Mesendoderm (in vitro differentiated cells): ENCODE measurements at regions not wholly inside any gene's neighbourhood (a gene's known extent, or its start where the extent isn't known, plus 50 kb on each side); places are given as distances from the start of the nearest gene placed in this dataset.
A peak's percentile ranks its signal among the peaks of the same experiment; 100 is the strongest.

ENCODE experiments used
- DNase-seq: peaks from one replicate; pipeline ENCODE4 v3.0.0; 2013
- H2AK5ac ChIP-seq: 2 replicates; pipeline ENCODE4 v1.6.1; 2013; ENCODE audit warnings: low read length, inconsistent platforms
- H2BK120ac ChIP-seq: 2 replicates; pipeline ENCODE4 v1.6.1; 2013; ENCODE audit warnings: low read depth, mild to moderate bottlenecking, low read length, moderate library complexity, mixed read lengths
- H2BK15ac ChIP-seq: replicated peaks from 2 replicates; pipeline ENCODE4 v1.6.1; 2013; ENCODE audit warnings: low read depth, mild to moderate bottlenecking, moderate library complexity
- H2BK5ac ChIP-seq: 2 replicates; pipeline ENCODE4 v1.6.1; 2013; ENCODE audit warnings: low read length, inconsistent platforms
- H3K18ac ChIP-seq: 2 replicates; pipeline ENCODE4 v1.6.1; 2013; ENCODE audit warnings: mild to moderate bottlenecking, low read length, mixed read lengths
- H3K23ac ChIP-seq: one replicate; pipeline ENCODE4 v1.6.1; 2013; ENCODE audit warnings: low read length
- H3K27ac ChIP-seq: 2 replicates; pipeline ENCODE4 v1.5.1; 2013; ENCODE audit warnings: low read depth, mild to moderate bottlenecking, inconsistent platforms, low read length, moderate library complexity
- H3K27me3 ChIP-seq: 2 replicates; pipeline ENCODE4 v1.6.1; 2013; ENCODE audit warnings: low read length, control low read depth, mild to moderate bottlenecking, inconsistent platforms; ENCODE audit not compliant: insufficient read depth, poor library complexity
- H3K36me3 ChIP-seq: 2 replicates; pipeline ENCODE4 v1.6.1; 2013; ENCODE audit warnings: low read length, inconsistent platforms; ENCODE audit not compliant: control insufficient read depth, insufficient read depth
- H3K4ac ChIP-seq: one replicate; pipeline ENCODE4 v1.6.1; 2013; ENCODE audit warnings: low read depth, mild to moderate bottlenecking, low read length, moderate library complexity
- H3K4me1 ChIP-seq: 2 replicates; pipeline ENCODE4 v1.6.1; 2013; ENCODE audit warnings: low read depth, low read length, inconsistent platforms; ENCODE audit not compliant: control insufficient read depth
- H3K4me2 ChIP-seq: 2 replicates; pipeline ENCODE4 v1.6.1; 2013; ENCODE audit warnings: low read length
- H3K4me3 ChIP-seq: 2 replicates; pipeline ENCODE4 v1.5.1; 2013; ENCODE audit warnings: mild to moderate bottlenecking, low read length
- H3K56ac ChIP-seq: one replicate; pipeline ENCODE4 v1.6.1; 2013; ENCODE audit warnings: low read length
- H3K79me1 ChIP-seq: 2 replicates; pipeline ENCODE4 v1.6.1; 2013; ENCODE audit warnings: low read length, inconsistent platforms
- H3K79me2 ChIP-seq: 2 replicates; pipeline ENCODE4 v1.6.1; 2013; ENCODE audit warnings: mild to moderate bottlenecking, low read length; ENCODE audit not compliant: control insufficient read depth, insufficient read depth
- H3K9ac ChIP-seq: 2 replicates; pipeline ENCODE4 v1.6.1; 2013; ENCODE audit warnings: low read length, inconsistent platforms
- H4K5ac ChIP-seq: one replicate; pipeline ENCODE4 v1.6.1; 2013; ENCODE audit warnings: low read length
- H4K8ac ChIP-seq: one replicate; pipeline ENCODE4 v1.6.1; 2013; ENCODE audit warnings: low read depth, mild to moderate bottlenecking, control low read depth, low read length, moderate library complexity
- WGBS: extraction: QIAGEN DNeasy Blood & Tissue Kit; methylation state at CpG from one replicate; pipeline ENCODE4 v1.1.7; 2013; ENCODE audit warnings: low lambda C conversion rate, missing lambda C conversion rate; ENCODE audit not compliant: insufficient coverage; ENCODE audit errors: extremely low coverage; 5-methylcytosine and 5-hydroxymethylcytosine counted together

- Histone ChIP-seq H2AK5ac (no peak overlapping the region), H4K5ac (no peak overlapping the region), H4K8ac (no peak overlapping the region), H3K4ac (no peak overlapping the region), H3K9ac (no peak overlapping the region), H3K23ac (no peak overlapping the region), H3K79me2 (no peaks in the 10 kb centered on the region), H3K27me3 (no peaks in the 10 kb centered on the region), H3K18ac (no peak overlapping the region), H3K4me3 (no peak overlapping the region), H3K4me1 (no peaks in the 10 kb centered on the region), H2BK5ac (no peak overlapping the region), H2BK120ac (no peak overlapping the region), H3K4me2 (no peak overlapping the region), H3K27ac (no peak overlapping the region), H2BK15ac (no peak overlapping the region), H3K36me3 (no peaks in the 10 kb centered on the region), H3K56ac (no peak overlapping the region), H3K79me1 (no peaks in the 10 kb centered on the region)
- no CpG with 5 or more reads among the region's 4 CpGs for WGBS
- DNase-seq = peak; percentile 31
These were observed 234.8 kb downstream of the CASP12 start for GRCh38 chr11:104663190-104664140.

GRCh38 chr11:104661901-104662300 lies 236.4 kb downstream of the CASP12 start:
- no peak overlapping the region for H2BK15ac ChIP-seq
- no peak for DNase-seq
- H4K5ac ChIP-seq = no peak overlapping the region
- no peak overlapping the region for H3K18ac ChIP-seq
- no peaks in the 10 kb centered on the region for H3K79me1 ChIP-seq
- WGBS = no CpG with 5 or more reads among the region's 1 CpG
- no peak overlapping the region for H3K56ac ChIP-seq
- H3K27me3 ChIP-seq = no peaks in the 10 kb centered on the region
- no peak overlapping the region for H3K9ac ChIP-seq
- H3K4me3 ChIP-seq = no peak overlapping the region
- H3K4me1 ChIP-seq = no peaks in the 10 kb centered on the region
- no peak overlapping the region for H3K23ac ChIP-seq
- H4K8ac ChIP-seq = no peak overlapping the region
- no peak overlapping the region for H3K27ac ChIP-seq
- no peaks in the 10 kb centered on the region for H3K36me3 ChIP-seq
- H2BK5ac ChIP-seq = no peak overlapping the region
- no peak overlapping the region for H2BK120ac ChIP-seq
- H3K4ac ChIP-seq = no peak overlapping the region
- no peak overlapping the region for H2AK5ac ChIP-seq
- no peak overlapping the region for H3K4me2 ChIP-seq
- H3K79me2 ChIP-seq = no peaks in the 10 kb centered on the region

GRCh38 chr11:104661471-104661870 lies 236.8 kb downstream of the CASP12 start:
- H4K8ac ChIP-seq = no peak overlapping the region
- H3K4me3 ChIP-seq = no peak overlapping the region
- no peak overlapping the region for H3K23ac ChIP-seq
- no peak overlapping the region for H2BK5ac ChIP-seq
- H4K5ac ChIP-seq = no peak overlapping the region
- no peak overlapping the region for H3K4ac ChIP-seq
- H3K27me3 ChIP-seq = no peaks in the 10 kb centered on the region
- no CpG with 5 or more reads among the region's 5 CpGs for WGBS
- DNase-seq = no peak
- H3K56ac ChIP-seq = no peak overlapping the region
- H3K79me1 ChIP-seq = no peaks in the 10 kb centered on the region
- no peaks in the 10 kb centered on the region for H3K79me2 ChIP-seq
- H3K18ac ChIP-seq = no peak overlapping the region
- H3K27ac ChIP-seq = no peak overlapping the region
- H3K36me3 ChIP-seq = no peaks in the 10 kb centered on the region
- no peak overlapping the region for H2BK15ac ChIP-seq
- H3K9ac ChIP-seq = no peak overlapping the region
- H3K4me1 ChIP-seq = no peaks in the 10 kb centered on the region
- H2BK120ac ChIP-seq = no peak overlapping the region
- H3K4me2 ChIP-seq = no peak overlapping the region
- no peak overlapping the region for H2AK5ac ChIP-seq

GRCh38 chr11:104658177-104658576 lies 240.1 kb downstream of the CASP12 start:
- Histone ChIP-seq H4K5ac (no peak overlapping the region), H3K36me3 (no peaks in the 10 kb centered on the region), H3K79me1 (no peaks in the 10 kb centered on the region), H2AK5ac (no peak overlapping the region), H2BK5ac (no peak overlapping the region), H3K56ac (no peak overlapping the region), H3K18ac (no peak overlapping the region), H4K8ac (no peak overlapping the region), H3K4ac (no peak overlapping the region), H3K27ac (no peak overlapping the region), H2BK15ac (no peak overlapping the region), H2BK120ac (no peak overlapping the region), H3K4me3 (no peak overlapping the region), H3K27me3 (no peaks in the 10 kb centered on the region), H3K4me1 (no peaks in the 10 kb centered on the region), H3K9ac (no peak overlapping the region), H3K23ac (no peak overlapping the region), H3K4me2 (no peak overlapping the region), H3K79me2 (no peaks in the 10 kb centered on the region)
- DNase-seq = no peak
- no CpG with 5 or more reads among the region's 3 CpGs for WGBS

GRCh38 chr11:104657083-104657482 lies 241.2 kb downstream of the CASP12 start:
- H3K9ac ChIP-seq = no peak overlapping the region
- no peak overlapping the region for H3K4ac ChIP-seq
- H2AK5ac ChIP-seq = no peak overlapping the region
- no peaks in the 10 kb centered on the region for H3K79me1 ChIP-seq
- no CpG with 5 or more reads among the region's 2 CpGs for WGBS
- H3K4me1 ChIP-seq = no peaks in the 10 kb centered on the region
- H3K79me2 ChIP-seq = no peaks in the 10 kb centered on the region
- DNase-seq = no peak
- H3K4me2 ChIP-seq = no peak overlapping the region
- H4K5ac ChIP-seq = no peak overlapping the region
- no peak overlapping the region for H3K56ac ChIP-seq
- no peaks in the 10 kb centered on the region for H3K36me3 ChIP-seq
- no peak overlapping the region for H2BK5ac ChIP-seq
- H2BK15ac ChIP-seq = no peak overlapping the region
- H3K23ac ChIP-seq = no peak overlapping the region
- no peak overlapping the region for H3K18ac ChIP-seq
- H2BK120ac ChIP-seq = no peak overlapping the region
- H3K27me3 ChIP-seq = no peaks in the 10 kb centered on the region
- no peak overlapping the region for H3K27ac ChIP-seq
- H4K8ac ChIP-seq = no peak overlapping the region
- no peak overlapping the region for H3K4me3 ChIP-seq

GRCh38 chr11:104655066-104655465 lies 243.2 kb downstream of the CASP12 start:
- no peak overlapping the region for H3K27ac ChIP-seq
- no peak overlapping the region for H4K5ac ChIP-seq
- H3K4me1 ChIP-seq = no peaks in the 10 kb centered on the region
- no peaks in the 10 kb centered on the region for H3K27me3 ChIP-seq
- no peak overlapping the region for H3K56ac ChIP-seq
- no peaks in the 10 kb centered on the region for H3K79me2 ChIP-seq
- H2AK5ac ChIP-seq = no peak overlapping the region
- H3K9ac ChIP-seq = no peak overlapping the region
- H2BK120ac ChIP-seq = no peak overlapping the region
- no peak overlapping the region for H3K23ac ChIP-seq
- no peak overlapping the region for H3K4ac ChIP-seq
- H3K4me3 ChIP-seq = no peak overlapping the region
- H2BK5ac ChIP-seq = no peak overlapping the region
- H3K36me3 ChIP-seq = no peaks in the 10 kb centered on the region
- H3K79me1 ChIP-seq = no peaks in the 10 kb centered on the region
- no peak for DNase-seq
- no peak overlapping the region for H3K18ac ChIP-seq
- H3K4me2 ChIP-seq = no peak overlapping the region
- H2BK15ac ChIP-seq = no peak overlapping the region
- no peak overlapping the region for H4K8ac ChIP-seq
